ENCODE measurements at regions not wholly inside any gene's neighbourhood (a gene's known extent, or its start where the extent isn't known, plus 50 kb on each side); places are given as distances from the start of the nearest gene placed in this dataset.

DNA sequence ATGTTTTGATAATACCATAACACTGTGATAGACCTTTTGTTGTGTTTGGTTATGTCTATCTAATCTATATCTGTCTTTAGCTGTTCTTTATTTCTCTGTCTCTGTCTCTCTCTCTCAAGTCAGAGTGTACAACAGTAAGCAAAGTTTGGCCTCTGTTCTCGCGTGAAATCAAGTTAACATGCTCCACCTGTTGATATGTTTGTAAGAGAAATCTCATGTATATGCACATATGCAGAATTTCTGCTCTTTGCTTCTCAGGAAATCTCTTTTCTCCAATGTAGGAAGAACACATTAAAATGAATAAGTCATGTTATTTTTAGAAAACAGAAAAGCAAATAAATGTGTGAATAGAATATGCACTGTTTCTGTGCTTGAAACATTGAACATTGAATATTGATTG lies 425.5 kb upstream of the SEMA6D start (continued):
- TF ChIP-seq NANOG (IDR thresholded peaks at IDR 0.05; ENCODE audit: insufficient read depth, low read depth, low read length, poor library complexity, severe bottlenecking) (no peak), CHD2 (IDR thresholded peaks at IDR 0.05; ENCODE audit: low read length) (no peak), SP4 (IDR thresholded peaks at IDR 0.05; ENCODE audit: low read length) (no peak)
- TF ChIP-seq, protein P1, sequence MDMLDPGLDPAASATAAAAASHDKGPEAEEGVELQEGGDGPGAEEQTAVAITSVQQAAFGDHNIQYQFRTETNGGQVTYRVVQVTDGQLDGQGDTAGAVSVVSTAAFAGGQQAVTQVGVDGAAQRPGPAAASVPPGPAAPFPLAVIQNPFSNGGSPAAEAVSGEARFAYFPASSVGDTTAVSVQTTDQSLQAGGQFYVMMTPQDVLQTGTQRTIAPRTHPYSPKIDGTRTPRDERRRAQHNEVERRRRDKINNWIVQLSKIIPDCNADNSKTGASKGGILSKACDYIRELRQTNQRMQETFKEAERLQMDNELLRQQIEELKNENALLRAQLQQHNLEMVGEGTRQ (IDR thresholded peaks at IDR 0.05; ENCODE audit: low read length), result no peak

All from H1 (cell line).